Jurkat, Clone E6-1 (cell line): ENCODE measurements at regions not wholly inside any gene's neighbourhood (a gene's known extent, or its start where the extent isn't known, plus 50 kb on each side); places are given as distances from the start of the nearest gene placed in this dataset.

ENCODE experiments used
- DNase-seq: peaks from one replicate; pipeline ENCODE4 v3.0.0-alpha.2; 2011; ENCODE audit warnings: low read depth, low spot score
- H3K4me3 ChIP-seq: 2 replicates; pipeline ENCODE4 v1.5.1; 2011; ENCODE audit warnings: mild to moderate bottlenecking, low read length, control low read depth, moderate library complexity

GRCh38 chr11:128238521-128239265 lies 348.7 kb downstream of the ETS1 start:
- DNase-seq = no peak
- no peak overlapping the region for H3K4me3 ChIP-seq

DNA sequence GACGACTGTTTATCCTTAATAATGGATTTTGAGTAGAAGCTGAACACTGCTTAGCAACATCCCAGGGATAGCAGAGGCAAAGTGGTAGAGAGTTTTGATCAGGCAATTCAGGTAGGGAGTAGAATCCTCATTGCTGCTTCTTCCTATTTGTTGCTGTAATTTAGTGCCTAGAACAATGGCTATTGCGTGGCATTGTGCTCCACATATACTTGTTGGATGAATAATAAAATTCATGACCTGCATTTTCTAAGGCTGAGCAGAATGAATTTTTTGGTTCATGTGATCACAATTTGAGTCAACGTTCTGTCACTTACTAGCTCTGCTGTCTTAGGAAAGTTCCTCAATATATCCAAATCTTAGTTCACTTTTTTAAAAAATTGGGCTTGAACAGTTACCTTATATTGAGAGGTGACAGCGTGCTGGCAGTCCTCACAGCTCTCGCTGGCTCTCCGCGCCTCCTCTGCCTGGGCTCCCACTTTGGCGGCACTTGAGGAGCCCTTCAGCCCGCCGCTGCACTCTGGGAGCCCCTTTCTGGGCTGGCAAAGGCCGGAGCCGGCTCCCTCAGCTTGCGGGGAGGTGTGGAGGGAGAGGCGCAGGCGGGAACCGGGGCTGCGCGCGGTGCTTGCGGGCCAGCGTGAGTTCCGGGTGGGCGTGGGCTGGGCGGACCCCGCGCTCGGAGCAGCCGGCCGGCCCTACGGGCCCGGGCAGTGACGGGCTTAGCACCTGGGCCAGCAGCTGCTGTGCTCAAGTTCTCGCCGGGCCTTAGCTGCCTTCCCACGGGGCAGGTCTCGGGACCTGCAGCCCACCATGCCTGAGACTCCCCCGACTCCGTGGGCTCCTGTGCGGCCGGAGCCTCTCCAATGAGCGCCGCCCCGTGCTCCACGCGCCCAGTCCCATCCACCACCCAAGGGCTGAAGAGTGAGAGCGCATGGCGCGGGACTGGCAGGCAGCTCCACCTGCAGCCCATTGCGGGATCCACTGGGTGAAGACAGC lies 350.6 kb downstream of the ETS1 start:
- no peak for DNase-seq

GRCh38 chr11:128235958-128236357 lies 351.4 kb downstream of the ETS1 start:
- DNase-seq = no peak

More for the DNA sequence above, 350.6 kb downstream of the ETS1 start:
- H3K4me3 ChIP-seq = no peak overlapping the region

DNA sequence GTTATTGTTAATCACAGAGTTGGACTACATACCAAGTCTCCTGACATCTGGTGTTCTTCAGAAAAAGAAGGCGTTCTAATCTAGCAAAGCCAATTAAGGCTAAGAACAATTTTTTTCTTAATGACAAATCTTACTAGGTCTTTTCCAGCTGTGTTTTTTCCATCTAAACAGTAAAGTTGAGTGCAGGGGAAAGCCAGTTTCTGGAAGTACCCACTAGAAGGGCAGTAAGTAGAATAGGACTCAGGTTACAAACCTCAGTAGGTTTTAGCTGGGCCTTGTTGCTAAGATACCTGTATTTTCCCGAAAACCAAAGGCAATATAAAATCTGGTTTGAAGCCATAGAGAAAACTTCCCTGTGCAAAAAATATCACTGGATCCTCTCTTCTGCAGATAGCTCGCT lies 351.9 kb downstream of the ETS1 start:
- H3K4me3 ChIP-seq = no peak overlapping the region
- no peak for DNase-seq

More at GRCh38 chr11:128235958-128236357, 351.4 kb downstream of the ETS1 start:
- H3K4me3 ChIP-seq = no peak overlapping the region

- H3K4me3 ChIP-seq = no peak overlapping the region
- DNase-seq = no peak
These were observed 353.2 kb downstream of the ETS1 start for GRCh38 chr11:128234143-128234542.

DNA sequence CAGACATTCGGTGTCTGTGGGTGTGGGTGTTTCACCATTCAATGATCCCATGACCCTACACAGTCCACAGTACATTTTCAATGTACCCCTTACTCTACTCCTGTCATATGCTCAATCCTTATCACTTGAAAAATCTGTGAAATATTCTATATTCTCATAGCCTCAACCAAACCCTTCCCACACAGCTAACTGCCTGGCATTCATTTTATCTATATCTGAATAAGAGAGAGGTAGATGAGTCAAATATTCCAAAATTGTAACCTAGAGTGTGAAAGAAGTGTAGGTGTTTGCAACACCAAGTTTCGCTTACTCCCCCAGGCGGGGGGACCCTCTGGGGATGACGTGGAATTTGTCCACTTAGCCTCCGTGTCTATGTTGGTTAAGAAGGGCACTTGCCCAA lies 354.8 kb downstream of the ETS1 start:
- no peak overlapping the region for H3K4me3 ChIP-seq
- no peak for DNase-seq

GRCh38 chr11:128231845-128232410 lies 355.4 kb downstream of the ETS1 start:
- H3K4me3 ChIP-seq = no peak overlapping the region
- DNase-seq = no peak

DNA sequence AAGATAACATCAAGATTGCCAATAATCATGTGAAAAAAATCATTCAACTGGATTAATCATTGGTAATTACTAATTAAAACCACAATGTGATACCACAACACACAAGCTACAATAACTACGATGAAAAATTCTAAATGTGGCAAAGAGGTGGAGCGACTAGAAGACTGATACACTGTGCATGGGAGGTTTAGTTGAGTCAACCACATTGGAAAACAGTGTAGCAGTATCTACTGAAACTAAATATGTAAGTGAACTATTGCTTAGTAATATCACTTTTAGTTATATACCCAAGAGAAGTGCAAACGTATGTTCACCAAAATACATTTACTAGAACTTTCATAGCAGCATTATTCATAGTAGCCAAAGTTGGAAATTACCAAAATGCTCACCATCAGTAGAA lies 359.9 kb downstream of the ETS1 start:
- no peak overlapping the region for H3K4me3 ChIP-seq
- no peak for DNase-seq

GRCh38 chr11:128226106-128226716 lies 361.1 kb downstream of the ETS1 start:
- no peak overlapping the region for H3K4me3 ChIP-seq
- no peak for DNase-seq

- no peak overlapping the region for H3K4me3 ChIP-seq
- no peak for DNase-seq
These were observed 365.0 kb downstream of the ETS1 start for GRCh38 chr11:128222245-128222884.

DNA sequence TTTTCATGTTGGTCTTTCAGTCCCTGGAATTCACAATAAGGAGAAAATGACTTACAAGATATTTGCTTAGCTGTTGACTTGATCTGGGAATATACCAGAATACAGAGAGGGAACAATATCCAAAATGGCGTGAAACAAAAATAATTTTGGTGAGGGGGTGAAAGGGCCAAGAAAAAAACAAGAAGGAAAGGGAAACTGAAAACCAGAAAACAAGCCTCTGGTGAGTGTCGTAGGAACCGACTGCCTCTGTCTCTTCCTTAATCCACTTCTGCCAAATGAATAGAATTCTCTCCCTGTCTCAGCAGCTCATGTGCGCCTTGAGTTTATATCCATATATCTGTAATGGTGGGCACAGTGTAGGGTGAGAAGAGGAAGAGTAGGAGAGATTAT lies 367.6 kb downstream of the ETS1 start:
- no peak for DNase-seq
- H3K4me3 ChIP-seq = no peak overlapping the region

DNA sequence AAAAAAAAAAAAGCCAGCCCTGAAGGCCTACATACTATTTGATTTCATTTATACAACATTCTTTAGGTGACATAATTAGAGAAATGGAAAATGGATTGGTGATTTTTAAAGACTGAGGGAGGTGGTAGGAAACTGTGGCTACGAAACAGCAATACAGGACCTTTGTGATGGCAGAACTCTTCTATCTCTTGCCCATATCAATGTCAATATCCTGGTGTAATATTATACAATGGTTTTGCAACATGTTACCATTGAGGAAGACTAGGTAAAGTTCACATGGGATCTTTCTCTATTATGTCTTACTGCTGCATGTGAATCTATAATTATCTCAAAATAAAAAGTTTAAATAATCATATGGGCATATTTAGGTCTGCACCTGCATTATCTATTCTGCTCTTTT lies 371.2 kb downstream of the ETS1 start:
- H3K4me3 ChIP-seq = no peak overlapping the region
- no peak for DNase-seq

DNA sequence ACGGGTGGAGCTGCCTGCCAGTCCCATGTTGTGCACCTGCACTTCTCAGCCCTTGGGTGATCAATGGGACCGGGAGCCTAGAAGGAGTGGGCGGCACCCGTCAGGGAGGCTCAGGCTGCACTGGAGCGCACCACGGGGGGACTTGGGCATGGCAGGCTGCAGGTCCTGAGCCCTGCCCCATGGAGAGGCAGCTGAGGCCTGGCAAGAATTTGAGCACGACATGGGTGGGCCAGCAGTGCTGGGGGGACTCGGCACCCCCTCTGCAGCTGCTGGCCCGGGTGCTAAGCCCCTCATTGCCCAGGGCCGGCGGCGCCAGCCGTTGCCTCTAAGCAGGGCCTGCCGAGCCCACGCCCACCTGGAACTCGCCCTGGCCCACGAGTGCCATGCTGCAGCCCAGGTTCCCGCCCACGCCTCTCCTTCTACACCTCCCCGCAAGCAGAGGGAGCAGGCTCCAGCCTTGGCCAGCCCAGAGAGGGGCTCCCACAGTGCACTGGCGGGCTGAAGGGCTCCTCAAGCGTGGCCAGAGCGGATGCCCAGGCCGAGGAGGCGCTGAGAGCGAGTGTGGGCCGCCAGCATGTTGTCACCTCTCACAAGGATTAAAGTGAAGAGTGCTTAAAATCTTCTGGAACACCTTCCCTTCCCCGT lies 372.0 kb downstream of the ETS1 start:
- no peak for DNase-seq
- H3K4me3 ChIP-seq = no peak overlapping the region

GRCh38 chr11:128214263-128214662 lies 373.1 kb downstream of the ETS1 start:
- DNase-seq = no peak
- H3K4me3 ChIP-seq = no peak overlapping the region

GRCh38 chr11:128213461-128213860 lies 373.9 kb downstream of the ETS1 start:
- no peak overlapping the region for H3K4me3 ChIP-seq
- DNase-seq = no peak

DNA sequence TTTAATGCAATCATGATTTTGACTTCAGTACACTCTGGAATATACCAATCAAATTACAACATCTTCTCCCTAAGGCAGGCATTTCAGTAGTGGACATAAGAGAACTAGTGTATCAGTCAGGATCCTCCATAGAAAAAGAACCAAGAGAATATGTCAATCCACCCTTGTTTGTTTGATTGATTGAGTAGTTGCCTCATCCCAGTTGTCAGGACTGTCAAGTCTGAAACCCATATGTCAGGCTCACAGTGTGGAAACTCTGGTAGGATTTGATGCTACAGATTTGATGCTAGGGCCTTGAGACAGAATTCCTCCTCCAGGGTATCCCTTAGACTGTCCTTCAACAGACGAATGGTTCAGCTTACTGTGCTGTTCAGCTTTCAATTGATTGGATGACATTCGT lies 375.0 kb downstream of the ETS1 start:
- DNase-seq = no peak
- no peak overlapping the region for H3K4me3 ChIP-seq

- no peak for DNase-seq
- H3K4me3 ChIP-seq = no peak overlapping the region
These were observed 377.0 kb downstream of the ETS1 start for GRCh38 chr11:128210148-128210940.

- no peak for DNase-seq
- no peak overlapping the region for H3K4me3 ChIP-seq
These were observed 378.3 kb downstream of the ETS1 start for GRCh38 chr11:128209138-128209435.
